Choroid plexus epithelial cell (primary cell): ENCODE measurements at regions not wholly inside any gene's neighbourhood (a gene's known extent, or its start where the extent isn't known, plus 50 kb on each side); places are given as distances from the start of the nearest gene placed in this dataset.

Experiments
- DNase-seq: peaks from one replicate; pipeline ENCODE4 v3.0.0-alpha.2; 2010; ENCODE audit warnings: low read depth
- H3K4me3 ChIP-seq: 2 replicates; pipeline ENCODE4 v1.5.1; 2011; ENCODE audit warnings: low read depth, mild to moderate bottlenecking, control low read depth, low read length, moderate library complexity
- TF ChIP-seq, protein P1 (sequence below): conservative IDR thresholded peaks from 2 replicates; pipeline ENCODE4 v1.5.1; 2011; ENCODE audit warnings: low read depth, mild to moderate bottlenecking, control low read depth, inconsistent platforms, low read length, moderate library complexity

DNA sequence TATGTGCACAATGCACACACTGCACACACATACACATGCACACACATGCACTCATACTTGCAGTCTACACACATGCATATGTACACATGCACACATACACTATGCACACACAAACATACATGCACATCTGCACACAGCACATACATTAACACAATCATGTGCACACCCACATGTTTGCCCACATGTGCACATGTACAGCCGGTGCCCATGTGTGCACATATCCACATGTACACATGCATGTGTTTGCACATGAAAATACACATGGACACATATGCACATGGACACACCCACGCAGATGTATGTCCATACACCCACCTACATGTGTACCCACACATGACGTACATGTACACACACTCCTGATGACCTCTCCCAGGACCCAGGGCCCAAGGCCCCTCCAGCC is 105.1 kb upstream of the ACTRT2 start:
- no peak for DNase-seq
- H3K4me3 ChIP-seq = no peak overlapping the region
- TF ChIP-seq, protein P1, sequence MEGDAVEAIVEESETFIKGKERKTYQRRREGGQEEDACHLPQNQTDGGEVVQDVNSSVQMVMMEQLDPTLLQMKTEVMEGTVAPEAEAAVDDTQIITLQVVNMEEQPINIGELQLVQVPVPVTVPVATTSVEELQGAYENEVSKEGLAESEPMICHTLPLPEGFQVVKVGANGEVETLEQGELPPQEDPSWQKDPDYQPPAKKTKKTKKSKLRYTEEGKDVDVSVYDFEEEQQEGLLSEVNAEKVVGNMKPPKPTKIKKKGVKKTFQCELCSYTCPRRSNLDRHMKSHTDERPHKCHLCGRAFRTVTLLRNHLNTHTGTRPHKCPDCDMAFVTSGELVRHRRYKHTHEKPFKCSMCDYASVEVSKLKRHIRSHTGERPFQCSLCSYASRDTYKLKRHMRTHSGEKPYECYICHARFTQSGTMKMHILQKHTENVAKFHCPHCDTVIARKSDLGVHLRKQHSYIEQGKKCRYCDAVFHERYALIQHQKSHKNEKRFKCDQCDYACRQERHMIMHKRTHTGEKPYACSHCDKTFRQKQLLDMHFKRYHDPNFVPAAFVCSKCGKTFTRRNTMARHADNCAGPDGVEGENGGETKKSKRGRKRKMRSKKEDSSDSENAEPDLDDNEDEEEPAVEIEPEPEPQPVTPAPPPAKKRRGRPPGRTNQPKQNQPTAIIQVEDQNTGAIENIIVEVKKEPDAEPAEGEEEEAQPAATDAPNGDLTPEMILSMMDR = no peak

GRCh38 chr1:2916706-2917105 is 104.6 kb upstream of the ACTRT2 start:
- no peak overlapping the region for H3K4me3 ChIP-seq
- TF ChIP-seq, protein P1 = no peak

GRCh38 chr1:2917284-2917683 is 104.0 kb upstream of the ACTRT2 start:
- no peak for DNase-seq
- TF ChIP-seq, protein P1 = no peak
- no peak overlapping the region for H3K4me3 ChIP-seq

More at GRCh38 chr1:2916706-2917105, 104.6 kb upstream of the ACTRT2 start:
- DNase-seq = no peak

DNA sequence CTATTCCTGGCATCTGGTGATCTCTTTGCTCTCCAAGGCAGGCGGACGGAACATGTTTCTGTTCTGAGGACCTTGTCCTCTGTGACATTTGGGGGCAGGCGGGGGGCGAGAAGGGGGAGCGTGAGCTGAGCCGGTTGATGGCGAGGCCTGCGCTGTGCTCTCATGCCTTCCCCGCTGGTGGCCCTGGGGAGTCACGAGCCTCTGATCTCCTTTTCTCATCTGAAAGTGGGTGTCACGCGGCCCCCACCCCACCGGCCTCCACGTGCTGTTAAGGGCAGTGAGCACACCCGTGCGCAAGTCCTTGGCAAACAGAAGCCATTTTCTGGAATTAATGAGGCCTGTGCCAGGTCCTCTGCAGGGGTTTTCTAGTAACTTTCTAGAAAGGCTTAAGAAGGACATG is 102.8 kb upstream of the ACTRT2 start:
- H3K4me3 ChIP-seq = no peak overlapping the region
- TF ChIP-seq, protein P1 = no peak
- DNase-seq = no peak

DNA sequence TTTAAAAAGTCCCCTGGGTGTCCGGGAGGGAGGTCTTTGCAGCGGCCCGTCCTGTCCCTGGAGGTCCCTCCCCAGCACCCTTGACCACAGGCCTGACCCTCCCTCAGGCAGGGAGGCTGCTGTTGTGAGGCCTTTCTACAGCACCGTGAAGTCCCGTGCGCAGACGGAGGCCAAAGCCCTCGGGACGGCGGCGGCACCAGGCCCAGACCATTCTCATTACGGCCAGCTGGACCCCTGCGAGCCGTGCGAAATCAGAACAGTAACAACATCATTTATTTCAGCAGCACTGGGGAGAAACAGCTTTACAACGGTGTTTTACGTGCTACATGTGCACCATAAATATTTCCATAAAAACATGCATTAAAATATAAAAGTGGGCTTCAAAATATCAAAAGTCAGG is 101.4 kb upstream of the ACTRT2 start:
- DNase-seq = no peak
- TF ChIP-seq, protein P1 = no peak
- no peak overlapping the region for H3K4me3 ChIP-seq

DNA sequence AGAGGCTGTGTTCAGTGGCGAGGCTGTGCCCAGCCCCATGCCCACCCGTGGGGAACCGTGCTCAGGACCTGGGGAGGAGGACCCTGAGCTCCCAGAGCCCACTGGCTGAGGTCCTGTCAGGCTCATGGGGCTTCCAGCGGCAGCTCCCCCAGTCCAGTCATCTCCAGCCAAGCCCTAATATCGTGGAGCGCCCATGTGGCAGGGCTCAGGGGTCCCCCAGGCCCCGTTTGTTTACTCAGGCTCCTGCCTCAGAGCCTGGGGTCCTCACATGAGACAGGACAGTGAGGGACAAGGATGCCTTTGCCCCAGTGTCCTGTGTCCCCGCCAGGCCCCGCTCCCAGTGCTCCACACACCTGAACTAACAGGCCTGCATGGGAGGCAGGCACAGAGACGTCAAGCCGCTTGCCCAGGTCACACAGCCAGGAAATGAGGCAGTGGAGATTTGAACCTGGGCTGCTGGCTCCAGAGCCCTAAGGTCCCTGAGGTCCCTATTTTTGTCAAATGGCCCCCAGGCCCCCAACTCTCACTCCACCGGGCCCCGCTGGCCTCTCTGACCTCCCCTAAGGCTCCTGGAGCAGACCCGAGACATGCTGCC is 100.7 kb upstream of the ACTRT2 start:
- no peak overlapping the region for H3K4me3 ChIP-seq
- TF ChIP-seq, protein P1 = no peak
- no peak for DNase-seq

DNA sequence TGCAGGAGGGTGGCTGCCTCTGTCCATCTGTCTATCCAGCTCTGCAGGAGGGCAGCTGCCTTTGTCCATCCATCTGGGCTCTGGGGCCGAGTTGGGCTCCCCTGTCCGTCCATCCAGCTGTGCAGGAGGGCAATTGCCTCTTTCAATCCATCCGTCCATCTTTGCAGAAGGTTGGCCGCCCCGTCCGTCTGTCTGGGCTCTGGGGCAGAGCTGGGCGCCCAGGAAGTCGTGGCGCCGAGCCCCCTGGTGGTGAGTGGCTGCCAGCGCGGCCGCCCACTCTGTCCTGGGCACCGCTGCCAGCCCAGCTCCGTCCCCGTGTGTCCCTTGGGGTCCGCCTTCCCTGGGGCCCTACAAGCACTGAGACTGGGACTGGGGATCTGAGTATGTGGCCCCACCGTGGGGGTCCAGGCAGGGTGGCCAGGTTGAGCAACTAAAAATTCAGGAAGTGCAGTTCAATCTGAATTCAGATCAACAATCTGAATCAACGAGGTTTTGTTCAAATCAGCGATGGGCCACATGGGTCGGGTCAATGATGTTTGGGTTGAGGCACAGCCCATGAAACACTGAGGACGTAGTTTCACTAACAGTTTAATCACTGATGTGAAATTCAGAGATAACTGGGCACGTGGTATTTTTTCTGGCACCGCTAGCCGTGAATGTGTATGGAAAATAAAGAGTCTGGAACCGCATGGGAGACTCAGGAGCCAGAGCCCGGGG is 99.1 kb upstream of the ACTRT2 start:
- no peak overlapping the region for H3K4me3 ChIP-seq
- no peak for DNase-seq
- TF ChIP-seq, protein P1 = no peak
